DMS79 treated with DMSO at 0.1 percent for 48 hours (cell line): ENCODE measurements at regions not wholly inside any gene's neighbourhood (a gene's known extent, or its start where the extent isn't known, plus 50 kb on each side); places are given as distances from the start of the nearest gene placed in this dataset.
"Not testable (repeated sequence)": the region's sequence is repeated elsewhere in the genome, so short reads cannot be mapped to it uniquely, and the experiment has no call there.

Source experiments
- DNase-seq: peaks from one replicate; lab custom pipeline; 2025; lab: John Stamatoyannopoulos, UW

DNA sequence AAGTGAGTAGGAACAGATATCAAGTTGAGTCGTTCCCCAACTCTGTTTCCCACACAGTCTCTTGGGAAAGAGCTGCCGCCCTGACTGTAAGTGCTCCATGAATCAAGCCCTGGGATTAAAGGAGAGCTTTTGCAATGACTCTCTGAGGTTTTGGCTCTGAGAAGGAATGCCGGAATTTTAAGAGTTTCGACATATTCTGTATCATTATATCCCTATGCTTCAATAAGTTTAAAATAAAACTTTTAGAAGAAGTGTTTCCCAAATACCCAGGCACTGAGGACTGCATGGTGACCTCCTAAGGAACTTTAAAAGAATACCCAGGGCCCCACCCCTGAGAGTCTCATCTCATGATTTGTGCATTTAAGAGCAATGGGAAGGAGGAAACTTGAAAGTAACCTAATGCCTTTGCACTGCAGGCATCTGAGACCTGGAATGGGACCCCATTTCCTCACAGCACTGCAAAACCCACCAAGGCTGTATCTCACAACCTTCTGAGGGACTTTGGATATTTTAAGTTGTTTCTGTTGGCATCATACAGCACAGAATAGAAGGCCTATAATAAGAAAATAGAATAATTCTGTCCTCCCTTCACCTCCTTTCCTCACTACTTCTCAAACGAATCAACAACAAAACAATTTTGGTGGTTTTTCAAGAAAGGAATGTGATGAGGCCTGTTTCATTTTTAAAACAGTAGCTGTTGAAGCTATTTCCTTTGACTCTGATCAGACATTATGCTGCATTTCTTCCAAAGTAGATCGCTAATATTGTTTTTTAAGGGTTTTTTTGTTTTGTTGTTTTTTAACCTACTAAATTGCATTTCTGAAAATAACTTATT lies 121.2 kb downstream of the GASK1B start:
- DNase-seq, result no peak

DNA sequence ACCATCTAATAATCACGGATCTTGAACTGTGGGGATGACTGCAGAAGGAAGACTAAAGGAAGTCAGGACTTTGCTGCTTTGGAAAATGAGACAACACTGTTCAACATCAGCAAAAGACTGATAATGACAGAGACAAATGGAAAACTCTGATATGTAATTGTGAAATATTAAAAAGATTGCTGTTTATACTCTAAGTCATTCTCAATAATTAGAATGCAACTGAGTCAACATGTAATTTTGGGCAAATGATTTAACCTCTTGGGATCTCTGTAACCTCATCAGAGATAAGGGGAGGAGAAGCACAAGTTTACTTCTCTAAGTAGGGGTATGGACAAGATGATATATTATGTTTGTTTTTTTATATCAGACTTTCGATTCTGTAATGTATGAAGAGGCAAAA lies 121.9 kb downstream of the GASK1B start:
- no peak for DNase-seq

GRCh38 chr4:158046345-158046744 lies 126.5 kb downstream of the GASK1B start:
- no peak for DNase-seq

GRCh38 chr4:158043971-158044618 lies 128.7 kb downstream of the GASK1B start:
- no peak for DNase-seq

- no peak for DNase-seq
Observed at GRCh38 chr4:158042591-158043030, 130.2 kb downstream of the GASK1B start.

GRCh38 chr4:158038718-158039117 lies 134.1 kb downstream of the GASK1B start:
- no peak for DNase-seq

DNA sequence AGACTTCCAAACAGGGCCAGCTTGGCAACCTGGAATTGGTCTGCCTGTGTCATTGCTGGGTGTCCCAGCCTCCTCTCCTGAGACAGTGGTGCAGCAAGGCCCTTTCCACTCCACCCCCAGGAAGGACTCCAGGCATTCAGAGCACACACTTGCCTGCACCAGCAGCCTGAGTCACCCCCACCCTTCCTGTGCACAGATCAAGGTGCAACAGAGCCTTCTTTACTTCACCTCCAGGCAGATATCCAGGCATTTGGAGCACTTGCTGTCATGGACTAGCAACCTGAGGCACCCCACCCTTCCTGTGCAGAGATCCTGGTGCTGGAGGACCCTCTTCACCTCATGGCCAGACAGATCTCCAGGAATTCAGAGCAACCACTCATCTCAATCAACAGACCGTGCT lies 135.8 kb downstream of the GASK1B start:
- no peak for DNase-seq

- DNase-seq, result no peak
Observed at GRCh38 chr4:158035662-158036195, 137.1 kb downstream of the GASK1B start.

DNA sequence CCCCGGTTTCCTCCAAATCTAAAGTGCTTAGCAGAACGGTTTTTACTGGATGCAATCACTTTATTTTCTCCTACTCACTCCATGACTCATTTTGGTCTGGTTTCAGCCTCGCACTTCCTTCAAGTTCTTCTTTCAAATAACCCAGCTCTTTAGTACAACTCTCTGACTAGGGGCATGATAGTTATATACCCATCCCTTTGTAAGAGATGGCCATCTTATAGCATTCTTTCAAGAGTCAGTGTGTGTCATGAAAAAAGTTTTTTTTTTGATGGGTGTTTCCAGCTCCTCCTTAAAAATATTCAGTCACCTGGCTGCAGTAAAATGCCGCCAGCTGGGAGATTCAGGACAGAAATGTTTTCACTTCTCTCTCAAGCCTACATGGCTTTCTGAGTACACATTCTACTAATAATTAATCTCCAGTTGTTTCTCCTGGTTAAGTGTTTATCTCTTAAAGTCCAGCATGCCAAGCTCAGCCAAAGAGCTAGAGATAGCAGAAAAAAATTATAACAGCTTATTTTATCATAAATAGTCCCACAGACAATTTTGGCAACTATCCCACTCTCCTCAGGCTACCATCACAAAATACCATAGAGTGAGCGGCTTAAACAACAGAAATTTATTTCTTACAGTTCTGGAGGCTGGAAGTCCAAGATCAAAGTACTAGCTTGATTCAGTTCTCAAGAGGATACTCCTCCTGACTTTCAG lies 139.3 kb downstream of the GASK1B start:
- no peak for DNase-seq

DNA sequence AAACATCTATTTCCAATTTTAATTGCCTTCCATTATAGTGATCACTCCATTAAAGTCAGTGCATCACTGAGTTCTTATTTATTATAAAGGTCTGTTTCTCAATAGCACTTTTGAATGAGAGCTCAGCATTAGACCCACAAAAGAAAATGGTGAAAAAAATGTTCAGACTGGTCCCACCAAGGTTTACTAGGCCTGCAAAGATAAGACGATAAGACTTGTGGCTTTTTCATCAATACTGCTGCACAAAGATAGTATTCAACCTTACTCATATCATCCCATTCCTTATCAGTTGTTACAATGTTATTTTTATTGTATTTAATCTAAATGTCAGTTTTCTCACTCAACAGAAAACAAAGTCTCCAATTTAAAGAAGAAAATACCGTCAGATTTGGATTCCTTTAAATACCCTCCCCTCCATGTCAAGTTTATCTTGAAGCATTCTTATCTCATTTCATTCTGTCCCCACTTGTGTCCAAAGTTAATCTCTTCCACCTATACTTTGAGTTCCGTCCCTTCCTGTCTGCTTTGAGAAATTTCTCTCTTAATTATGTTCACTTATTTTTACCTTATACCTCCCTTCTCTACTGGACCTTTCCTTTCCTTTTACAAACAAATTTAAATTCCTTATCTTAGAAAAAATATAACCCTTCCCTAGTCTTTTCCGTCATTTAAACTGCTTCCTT lies 140.0 kb downstream of the GASK1B start:
- DNase-seq, result no peak

DNA sequence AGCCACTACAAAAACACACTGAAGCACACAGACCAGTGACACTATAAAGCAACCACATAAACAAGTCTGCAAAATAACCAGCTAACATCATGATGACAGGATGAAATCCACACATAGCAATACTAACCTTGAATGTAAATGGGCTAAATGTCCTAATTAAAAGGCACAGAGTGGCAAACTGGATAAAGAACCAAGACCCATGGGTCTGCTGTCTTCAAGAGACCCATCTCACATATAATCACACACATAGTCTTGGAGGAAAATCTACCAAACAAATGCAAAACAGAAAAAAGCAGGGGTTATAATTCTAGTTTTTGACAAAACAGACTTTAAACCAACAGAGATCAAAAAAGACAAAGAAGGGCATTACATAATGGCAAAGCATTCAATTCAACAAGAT lies 144.4 kb downstream of the GASK1B start:
- DNase-seq, result not testable (repeated sequence)

GRCh38 chr4:158025131-158025530 lies 147.7 kb downstream of the GASK1B start:
- DNase-seq, result no peak

DNA sequence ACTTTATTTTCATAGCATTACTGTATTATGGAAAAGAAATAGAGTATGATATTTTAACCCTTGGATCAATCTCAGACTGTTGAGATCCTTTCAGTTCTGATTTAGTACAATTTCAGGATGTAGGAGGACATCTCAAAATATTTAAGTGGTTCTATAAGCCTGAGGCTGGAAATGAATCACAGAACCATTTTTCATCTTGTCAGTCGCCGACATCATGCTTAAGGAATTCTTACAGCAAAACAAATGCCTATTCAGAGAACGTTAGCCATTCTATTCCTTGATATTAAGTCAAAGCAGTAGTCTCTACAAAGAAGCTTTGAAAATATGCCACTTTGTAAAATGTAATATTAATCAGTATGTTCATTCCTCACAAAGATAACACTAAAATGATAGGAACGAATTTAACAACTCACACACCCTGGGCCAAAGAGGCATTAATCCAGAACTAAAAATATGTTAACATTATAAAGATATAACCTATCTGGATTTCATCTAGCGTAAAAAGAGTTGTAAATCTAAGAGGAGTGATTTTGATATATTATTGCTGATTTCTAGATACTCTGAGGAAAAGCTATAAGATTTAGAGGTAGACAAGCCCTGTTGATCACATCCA lies 152.0 kb downstream of the GASK1B start:
- DNase-seq, result no peak

- no peak for DNase-seq
Observed at GRCh38 chr4:158020176-158020575, 152.6 kb downstream of the GASK1B start.

- no peak for DNase-seq
Observed at GRCh38 chr4:158018831-158019230, 154.0 kb downstream of the GASK1B start.

- no peak for DNase-seq
Observed at GRCh38 chr4:158018221-158018830, 154.5 kb downstream of the GASK1B start.

DNA sequence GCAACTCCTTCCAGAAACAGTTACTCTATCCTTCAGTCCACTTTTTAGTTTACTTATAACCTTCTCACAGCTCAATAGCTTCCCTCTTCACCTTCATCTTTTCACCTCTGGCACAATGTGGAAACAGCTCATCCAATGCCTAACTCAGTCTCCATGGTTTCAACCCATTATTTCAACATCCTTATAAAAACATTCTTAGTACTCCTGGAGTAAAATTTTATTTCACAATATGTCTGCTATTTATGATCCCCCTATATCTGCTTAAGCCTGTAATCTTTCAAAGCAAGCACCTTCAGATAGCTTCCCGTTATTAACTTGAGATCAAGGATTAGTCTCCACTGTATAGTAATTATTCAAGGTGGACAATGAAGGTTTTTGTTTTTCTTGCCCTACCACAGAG lies 156.3 kb downstream of the GASK1B start:
- no peak for DNase-seq

DNA sequence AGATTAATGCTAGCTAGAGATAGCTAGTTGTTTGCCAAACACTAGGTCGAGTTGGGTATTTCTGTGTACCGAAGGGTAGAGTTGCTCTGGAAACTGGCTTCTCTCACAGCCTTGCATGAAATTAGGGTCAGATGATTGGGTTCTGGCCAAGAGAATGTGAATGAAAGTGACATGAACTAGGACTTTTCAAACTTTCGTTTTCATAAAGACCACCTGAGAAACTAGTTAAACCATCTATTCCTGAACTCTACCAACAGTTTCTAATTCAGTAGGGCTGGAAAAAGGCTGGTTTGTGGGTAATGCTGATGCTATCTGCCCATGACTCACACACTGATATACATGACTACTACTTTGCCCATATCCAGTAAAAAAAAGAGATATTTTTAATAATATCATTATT lies 157.6 kb downstream of the GASK1B start:
- DNase-seq, result no peak

DNA sequence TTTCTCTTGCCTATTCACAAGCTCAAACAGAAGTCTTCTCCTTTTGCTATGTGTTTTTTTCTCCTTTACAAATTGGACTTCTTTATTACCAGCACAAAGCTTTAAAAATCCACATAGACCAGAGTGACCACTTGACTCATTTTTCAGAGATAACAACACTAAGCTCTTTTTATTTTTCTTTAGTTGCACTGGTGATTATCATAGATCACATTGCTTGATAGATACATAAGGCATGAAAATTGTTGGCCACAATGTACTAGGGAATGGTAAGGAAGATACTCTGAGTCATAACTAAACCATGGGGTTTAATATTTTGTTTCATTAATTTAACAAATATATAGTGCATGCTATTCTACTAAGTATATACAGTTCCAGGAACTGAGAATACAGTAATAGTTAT lies 159.0 kb downstream of the GASK1B start:
- no peak for DNase-seq

- no peak for DNase-seq
Observed at GRCh38 chr4:158010361-158010760, 162.5 kb downstream of the GASK1B start.

- DNase-seq, result no peak
Observed at GRCh38 chr4:158008551-158009218, 164.1 kb downstream of the GASK1B start.
